Peyer's patch (tissue), 4 donors: ENCODE measurements at regions not wholly inside any gene's neighbourhood (a gene's known extent, or its start where the extent isn't known, plus 50 kb on each side); places are given as distances from the start of the nearest gene placed in this dataset.

Experiments used
- POLR2A ChIP-seq, 2 donors: fragments of 450-650 bp; IDR thresholded peaks; one replicate each; pipeline ENCODE4 v1.5.1; 2017; ENCODE audit warnings: antibody characterized with exemption in 2 of 2, mild to moderate bottlenecking in 2 of 2, moderate library complexity in 2 of 2
- TF ChIP-seq, protein P1 (sequence below), 6 experiments: fragments of 450-650 bp in 4 of 6; fragments of 200-600 bp in 2 of 6; sonication (generic) in 1 of 6; IDR thresholded peaks; one replicate each; pipeline ENCODE4 v1.5.1; 2017 to 2019; ENCODE audit warnings: antibody characterized with exemption in 6 of 6, mild to moderate bottlenecking in 3 of 6, moderate library complexity in 1 of 6

DNA sequence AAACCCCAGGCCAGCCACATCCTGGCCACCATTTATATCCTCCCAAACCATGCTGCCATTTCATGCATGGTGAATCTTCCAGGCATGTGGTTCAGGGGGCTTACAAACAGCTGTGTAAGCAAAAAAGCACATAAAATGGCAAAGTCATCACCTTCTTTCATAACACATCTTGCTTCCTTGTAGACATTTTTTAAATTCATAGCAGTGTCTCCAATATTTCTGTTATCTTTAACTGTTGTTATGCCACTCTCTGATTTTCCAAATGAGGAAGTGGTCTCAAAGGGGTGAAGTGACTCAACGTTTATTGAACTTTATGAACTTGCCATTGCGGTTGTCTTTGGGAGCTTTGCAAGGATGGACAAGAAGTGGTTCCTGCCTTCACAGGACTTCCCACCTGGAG lies 264.4 kb downstream of the MEX3B start:
- TF ChIP-seq, protein P1, sequence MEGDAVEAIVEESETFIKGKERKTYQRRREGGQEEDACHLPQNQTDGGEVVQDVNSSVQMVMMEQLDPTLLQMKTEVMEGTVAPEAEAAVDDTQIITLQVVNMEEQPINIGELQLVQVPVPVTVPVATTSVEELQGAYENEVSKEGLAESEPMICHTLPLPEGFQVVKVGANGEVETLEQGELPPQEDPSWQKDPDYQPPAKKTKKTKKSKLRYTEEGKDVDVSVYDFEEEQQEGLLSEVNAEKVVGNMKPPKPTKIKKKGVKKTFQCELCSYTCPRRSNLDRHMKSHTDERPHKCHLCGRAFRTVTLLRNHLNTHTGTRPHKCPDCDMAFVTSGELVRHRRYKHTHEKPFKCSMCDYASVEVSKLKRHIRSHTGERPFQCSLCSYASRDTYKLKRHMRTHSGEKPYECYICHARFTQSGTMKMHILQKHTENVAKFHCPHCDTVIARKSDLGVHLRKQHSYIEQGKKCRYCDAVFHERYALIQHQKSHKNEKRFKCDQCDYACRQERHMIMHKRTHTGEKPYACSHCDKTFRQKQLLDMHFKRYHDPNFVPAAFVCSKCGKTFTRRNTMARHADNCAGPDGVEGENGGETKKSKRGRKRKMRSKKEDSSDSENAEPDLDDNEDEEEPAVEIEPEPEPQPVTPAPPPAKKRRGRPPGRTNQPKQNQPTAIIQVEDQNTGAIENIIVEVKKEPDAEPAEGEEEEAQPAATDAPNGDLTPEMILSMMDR (IDR thresholded peaks at IDR 0.05), result no peak
- TF ChIP-seq POLR2A (IDR thresholded peaks at IDR 0.05), result no peak
